ENCODE measurements at regions not wholly inside any gene's neighbourhood (a gene's known extent, or its start where the extent isn't known, plus 50 kb on each side); places are given as distances from the start of the nearest gene placed in this dataset.

DNA sequence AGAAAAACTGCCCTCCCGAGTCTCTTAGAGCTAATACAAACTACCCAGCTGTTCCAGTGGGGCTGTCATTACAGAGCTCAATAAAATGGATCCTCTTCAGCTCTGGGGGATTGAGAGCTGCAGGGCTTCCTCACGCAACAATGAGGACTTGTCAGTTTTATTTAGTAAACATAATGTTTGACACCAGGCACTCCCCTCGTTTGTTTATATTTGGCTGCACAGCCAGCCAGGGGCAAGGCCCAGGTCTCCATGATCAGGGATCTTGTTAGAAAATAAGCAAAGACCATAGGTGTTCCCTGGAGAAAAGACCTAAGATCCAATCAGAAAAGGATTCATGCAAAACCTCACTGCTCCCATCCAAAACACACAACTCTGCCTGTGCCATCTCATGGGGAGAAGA, 158.2 kb downstream of the C1D start:
- TF ChIP-seq, protein P1, sequence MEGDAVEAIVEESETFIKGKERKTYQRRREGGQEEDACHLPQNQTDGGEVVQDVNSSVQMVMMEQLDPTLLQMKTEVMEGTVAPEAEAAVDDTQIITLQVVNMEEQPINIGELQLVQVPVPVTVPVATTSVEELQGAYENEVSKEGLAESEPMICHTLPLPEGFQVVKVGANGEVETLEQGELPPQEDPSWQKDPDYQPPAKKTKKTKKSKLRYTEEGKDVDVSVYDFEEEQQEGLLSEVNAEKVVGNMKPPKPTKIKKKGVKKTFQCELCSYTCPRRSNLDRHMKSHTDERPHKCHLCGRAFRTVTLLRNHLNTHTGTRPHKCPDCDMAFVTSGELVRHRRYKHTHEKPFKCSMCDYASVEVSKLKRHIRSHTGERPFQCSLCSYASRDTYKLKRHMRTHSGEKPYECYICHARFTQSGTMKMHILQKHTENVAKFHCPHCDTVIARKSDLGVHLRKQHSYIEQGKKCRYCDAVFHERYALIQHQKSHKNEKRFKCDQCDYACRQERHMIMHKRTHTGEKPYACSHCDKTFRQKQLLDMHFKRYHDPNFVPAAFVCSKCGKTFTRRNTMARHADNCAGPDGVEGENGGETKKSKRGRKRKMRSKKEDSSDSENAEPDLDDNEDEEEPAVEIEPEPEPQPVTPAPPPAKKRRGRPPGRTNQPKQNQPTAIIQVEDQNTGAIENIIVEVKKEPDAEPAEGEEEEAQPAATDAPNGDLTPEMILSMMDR (IDR thresholded peaks at IDR 0.05; ENCODE audit: low read length), result no peak
- TF ChIP-seq EZH2 (IDR thresholded peaks at IDR 0.05; ENCODE audit: borderline replicate concordance, low read length), result no peak

All from OCI-LY1 (cell line).